ENCODE measurements at regions not wholly inside any gene's neighbourhood (a gene's known extent, or its start where the extent isn't known, plus 50 kb on each side); places are given as distances from the start of the nearest gene placed in this dataset.
"Not testable (repeated sequence)": the region's sequence is repeated elsewhere in the genome, so short reads cannot be mapped to it uniquely, and the experiment has no call there.

- no peaks in the 10 kb centered on the region for H3K4me1 ChIP-seq (ENCODE audit: control insufficient read depth, insufficient read depth, low read length)
- H3K9me3 ChIP-seq (ENCODE audit: control insufficient read depth, insufficient read depth, low read depth, low read length): no peaks in the 10 kb centered on the region
- no peak for TF ChIP-seq FEZF1 (tag by site-specific recombination; IDR thresholded peaks at IDR 0.05)
- TF ChIP-seq RBAK (tag by site-specific recombination; IDR thresholded peaks at IDR 0.05): no peak
- TF ChIP-seq ZBTB20 (tag by site-specific recombination; IDR thresholded peaks at IDR 0.05): no peak
- TF ChIP-seq ZNF473 (tag by site-specific recombination; IDR thresholded peaks at IDR 0.05): no peak
- TF ChIP-seq ZNF843 (tag by site-specific recombination; IDR thresholded peaks at IDR 0.05): no peak
- no peak for TF ChIP-seq ZNF660 (tag by site-specific recombination; IDR thresholded peaks at IDR 0.05)
- TF ChIP-seq ZNF488 (tag by site-specific recombination; IDR thresholded peaks at IDR 0.05): no peak
- H3K36me3 ChIP-seq (ENCODE audit: control insufficient read depth in 2 of 2, insufficient read depth in 1 of 2, low read length in 2 of 2): no peaks in the 10 kb centered on the region
- CTCF ChIA-PET: no interaction called here
- POLR2A ChIA-PET: no interaction called here
- no peak overlapping the region for H3K27ac ChIP-seq (ENCODE audit: extremely low read depth, low read depth, low read length)
- H3K4me3 ChIP-seq (ENCODE audit: low read depth, low read length): no peak overlapping the region
Observed at GRCh38 chr6:78670156-78670555, 197.2 kb upstream of the IRAK1BP1 start.

GRCh38 chr6:78670802-78671201 lies 196.5 kb upstream of the IRAK1BP1 start:
- ChIA-PET POLR2A (no interaction called here), CTCF (interaction anchor here (0.6 kb wide), 1 partner anchor 683 kb away, joined by 3 read pairs; no protein-coding TSS in a partner anchor)
- TF ChIP-seq CTCF (tag by site-specific recombination; IDR thresholded peaks at IDR 0.05) (no peak), ZBTB17 (tag by site-specific recombination; IDR thresholded peaks at IDR 0.05) (no peak), ZNF146 (tag by site-specific recombination; IDR thresholded peaks at IDR 0.05) (no peak), ZNF777 (tag by site-specific recombination; IDR thresholded peaks at IDR 0.05; ENCODE audit: borderline replicate concordance) (no peak), ZNF174 (tag by site-specific recombination; IDR thresholded peaks at IDR 0.05) (no peak), ZNF280D (tag by site-specific recombination; IDR thresholded peaks at IDR 0.05) (no peak), ZNF133 (tag by site-specific recombination; IDR thresholded peaks at IDR 0.05) (no peak), GLI4 (tag by site-specific recombination; IDR thresholded peaks at IDR 0.05) (no peak), ZFP3 (tag by site-specific recombination; IDR thresholded peaks at IDR 0.05; ENCODE audit: low read depth) (no peak), ZNF560 (tag by site-specific recombination; IDR thresholded peaks at IDR 0.05; ENCODE audit: borderline replicate concordance) (no peak), ZNF76 (tag by site-specific recombination; IDR thresholded peaks at IDR 0.05; ENCODE audit: borderline replicate concordance, low read depth) (no peak), ZNF529 (tag by site-specific recombination; IDR thresholded peaks at IDR 0.05; ENCODE audit: insufficient replicate concordance) (no peak), ZNF354C (tag by site-specific recombination; IDR thresholded peaks at IDR 0.05; ENCODE audit: borderline replicate concordance, low read depth) (no peak), ZNF791 (tag by site-specific recombination; IDR thresholded peaks at IDR 0.05) (no peak), YY2 (tag by site-specific recombination; IDR thresholded peaks at IDR 0.05) (no peak)
- Histone ChIP-seq H3K9me3 (ENCODE audit: control insufficient read depth, insufficient read depth, low read depth, low read length) (no peaks in the 10 kb centered on the region), H3K4me1 (ENCODE audit: control insufficient read depth, insufficient read depth, low read length) (no peaks in the 10 kb centered on the region), H3K36me3 (ENCODE audit: control insufficient read depth in 2 of 2, insufficient read depth in 1 of 2, low read length in 2 of 2) (no peaks in the 10 kb centered on the region), H3K27ac (ENCODE audit: extremely low read depth, low read depth, low read length) (no peak overlapping the region), H3K4me3 (ENCODE audit: low read depth, low read length) (no peak overlapping the region)

GRCh38 chr6:78676069-78677007 lies 191.0 kb upstream of the IRAK1BP1 start:
- POLR2A ChIA-PET; H3K36me3 ChIP-seq (ENCODE audit: control insufficient read depth in 2 of 2, insufficient read depth in 1 of 2, low read length in 2 of 2); H3K4me1 ChIP-seq (ENCODE audit: control insufficient read depth, insufficient read depth, low read length); H3K9me3 ChIP-seq (ENCODE audit: control insufficient read depth, insufficient read depth, low read depth, low read length); H3K27ac ChIP-seq (ENCODE audit: extremely low read depth, low read depth, low read length); H3K4me3 ChIP-seq (ENCODE audit: low read depth, low read length); CTCF ChIA-PET: not testable (repeated sequence)

Data from HEK293 (cell line).